ENCODE measurements at regions not wholly inside any gene's neighbourhood (a gene's known extent, or its start where the extent isn't known, plus 50 kb on each side); places are given as distances from the start of the nearest gene placed in this dataset.

DNA sequence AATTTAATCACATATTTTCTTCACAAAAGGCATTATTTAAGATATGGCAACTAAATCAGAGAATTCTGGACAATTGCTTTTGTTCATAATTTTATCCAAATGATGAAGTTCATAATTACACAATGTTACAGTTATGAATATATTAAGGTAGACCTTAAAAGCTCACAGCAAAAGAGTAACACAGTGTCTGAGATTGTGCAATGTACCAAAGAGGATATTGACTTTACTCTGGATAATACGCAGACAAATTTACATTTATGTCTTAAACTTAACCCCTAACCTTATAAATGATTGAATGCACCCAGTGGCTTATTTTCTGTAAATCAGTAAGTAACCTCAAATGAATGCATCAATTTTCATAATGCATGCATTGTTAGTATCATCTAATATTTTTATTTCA, 216.2 kb upstream of the SAMSN1 start:
- no peak for ATAC-seq
- in situ Hi-C loops (cut with MboI; ENCODE audit: low sequenced_read_pairs in 4 of 4) (no loop called here), intact Hi-C loops (cut with DNase I; ENCODE audit: low total_unique reads) (no loop called here)
- Histone ChIP-seq H3K4me3 (no peak overlapping the region), H3K36me3 (no peaks in the 10 kb centered on the region), H3K27me3 (peaks cover 0 to 3% (median 0%) of the 10 kb centered on the region in 3 donors), H3K9me3 (no peaks in the 10 kb centered on the region), H3K4me1 (no peaks in the 10 kb centered on the region), H3K27ac (no peak overlapping the region)
- no peak for DNase-seq
- TF ChIP-seq, protein P1, sequence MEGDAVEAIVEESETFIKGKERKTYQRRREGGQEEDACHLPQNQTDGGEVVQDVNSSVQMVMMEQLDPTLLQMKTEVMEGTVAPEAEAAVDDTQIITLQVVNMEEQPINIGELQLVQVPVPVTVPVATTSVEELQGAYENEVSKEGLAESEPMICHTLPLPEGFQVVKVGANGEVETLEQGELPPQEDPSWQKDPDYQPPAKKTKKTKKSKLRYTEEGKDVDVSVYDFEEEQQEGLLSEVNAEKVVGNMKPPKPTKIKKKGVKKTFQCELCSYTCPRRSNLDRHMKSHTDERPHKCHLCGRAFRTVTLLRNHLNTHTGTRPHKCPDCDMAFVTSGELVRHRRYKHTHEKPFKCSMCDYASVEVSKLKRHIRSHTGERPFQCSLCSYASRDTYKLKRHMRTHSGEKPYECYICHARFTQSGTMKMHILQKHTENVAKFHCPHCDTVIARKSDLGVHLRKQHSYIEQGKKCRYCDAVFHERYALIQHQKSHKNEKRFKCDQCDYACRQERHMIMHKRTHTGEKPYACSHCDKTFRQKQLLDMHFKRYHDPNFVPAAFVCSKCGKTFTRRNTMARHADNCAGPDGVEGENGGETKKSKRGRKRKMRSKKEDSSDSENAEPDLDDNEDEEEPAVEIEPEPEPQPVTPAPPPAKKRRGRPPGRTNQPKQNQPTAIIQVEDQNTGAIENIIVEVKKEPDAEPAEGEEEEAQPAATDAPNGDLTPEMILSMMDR (IDR thresholded peaks at IDR 0.05 in 4 of 5, conservative IDR thresholded peaks at IDR 0.05 in 1 of 5) = no peak
- no peak for TF ChIP-seq POLR2A (IDR thresholded peaks at IDR 0.05)

DNA sequence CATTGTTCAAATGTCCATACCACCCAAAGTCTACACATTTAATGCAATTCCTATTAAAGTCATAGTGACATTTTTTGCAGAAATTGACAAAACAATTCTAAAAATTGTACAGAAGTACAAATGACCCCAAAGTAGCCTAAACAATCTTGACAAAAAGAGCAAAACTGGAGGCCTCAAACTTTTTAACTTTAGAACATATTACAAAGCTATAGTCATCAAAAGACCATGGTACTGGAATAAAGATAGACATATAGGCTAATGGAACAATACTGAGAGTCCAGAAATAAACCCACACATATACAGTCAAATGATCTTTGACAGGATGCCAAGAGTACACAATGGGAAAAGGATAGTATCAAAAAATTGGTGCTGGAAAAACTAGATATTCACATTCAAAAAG, 213.2 kb upstream of the SAMSN1 start:
- DNase-seq = no peak
- no peaks in the 10 kb centered on the region for H3K36me3 ChIP-seq
- ATAC-seq = no peak
- intact Hi-C loops (cut with DNase I; ENCODE audit: low total_unique reads) = no loop called here
- peaks cover 0 to 3% (median 0%) of the 10 kb centered on the region in 3 donors for H3K27me3 ChIP-seq
- in situ Hi-C loops (cut with MboI; ENCODE audit: low sequenced_read_pairs in 4 of 4) = no loop called here
- no peak overlapping the region for H3K27ac ChIP-seq
- TF ChIP-seq POLR2A (IDR thresholded peaks at IDR 0.05) = no peak
- TF ChIP-seq, protein P1 (IDR thresholded peaks at IDR 0.05 in 4 of 5, conservative IDR thresholded peaks at IDR 0.05 in 1 of 5) = no peak
- no peaks in the 10 kb centered on the region for H3K4me1 ChIP-seq
- no peaks in the 10 kb centered on the region for H3K9me3 ChIP-seq
- no peak overlapping the region for H3K4me3 ChIP-seq

DNA sequence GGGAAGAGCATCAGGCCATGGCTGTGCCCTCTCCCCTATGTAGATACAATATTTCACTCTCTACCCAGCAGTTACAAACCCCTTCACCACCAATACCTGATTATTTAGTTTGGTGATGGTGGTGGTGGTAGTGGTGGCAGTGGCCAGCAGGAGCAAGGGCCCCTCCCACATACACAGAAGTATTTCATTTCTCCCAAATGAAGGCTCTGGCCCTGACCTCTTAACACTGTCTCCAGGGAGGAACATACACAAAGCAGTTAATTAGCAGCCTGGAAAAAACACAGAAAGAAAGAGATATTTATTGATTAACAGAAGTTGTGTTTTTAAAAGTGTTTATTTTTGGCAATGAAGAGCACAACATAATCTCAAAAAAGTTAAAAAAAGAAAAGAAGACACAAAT, 212.7 kb upstream of the SAMSN1 start:
- TF ChIP-seq, protein P1 (IDR thresholded peaks at IDR 0.05 in 4 of 5, conservative IDR thresholded peaks at IDR 0.05 in 1 of 5) = no peak
- TF ChIP-seq POLR2A (IDR thresholded peaks at IDR 0.05) = no peak
- Histone ChIP-seq H3K4me3 (no peak overlapping the region), H3K36me3 (no peaks in the 10 kb centered on the region), H3K4me1 (no peaks in the 10 kb centered on the region), H3K27ac (no peak overlapping the region), H3K27me3 (peaks cover 0 to 3% (median 0%) of the 10 kb centered on the region in 3 donors), H3K9me3 (no peaks in the 10 kb centered on the region)
- DNase-seq = no peak
- no peak for ATAC-seq
- in situ Hi-C loops (cut with MboI; ENCODE audit: low sequenced_read_pairs in 4 of 4) = no loop called here
- intact Hi-C loops (cut with DNase I; ENCODE audit: low total_unique reads) = no loop called here

DNA sequence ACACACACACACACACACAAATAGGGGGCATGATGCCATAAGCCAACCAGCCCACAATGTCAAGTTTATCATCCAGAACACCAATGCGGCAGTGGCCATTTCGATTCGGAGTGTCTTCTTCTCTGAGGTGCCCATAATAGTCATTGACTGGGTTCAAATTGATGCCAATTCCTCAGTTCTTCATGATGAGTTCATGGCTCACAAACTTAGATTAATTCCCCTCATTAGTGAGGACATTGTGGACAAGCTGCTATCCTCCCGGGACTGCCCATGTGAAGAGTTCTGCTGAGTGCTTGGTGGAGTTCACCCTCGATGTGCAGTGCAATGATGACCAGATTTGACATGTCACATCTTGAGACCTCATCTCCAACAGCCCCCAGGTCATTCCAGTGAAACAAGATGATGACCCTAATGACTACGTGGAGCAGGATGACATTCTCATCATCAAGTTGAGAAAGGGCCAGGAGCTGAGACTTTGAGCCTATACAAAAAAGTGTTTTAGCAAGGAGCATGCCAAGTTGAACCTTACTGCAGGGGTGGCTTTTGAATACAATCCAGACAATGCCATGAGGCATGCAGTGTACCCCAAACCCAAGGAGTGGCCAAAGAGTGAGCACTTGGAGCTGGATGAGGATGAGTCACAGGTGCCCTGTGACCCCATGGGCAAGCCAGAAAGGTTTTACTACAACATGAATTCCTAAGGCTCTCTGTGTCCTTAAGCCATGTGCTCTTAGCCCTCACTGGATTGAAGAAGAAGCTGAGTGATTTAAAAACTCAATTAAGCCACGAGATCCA, 211.6 kb upstream of the SAMSN1 start:
- TF ChIP-seq, protein P1 (IDR thresholded peaks at IDR 0.05 in 4 of 5, conservative IDR thresholded peaks at IDR 0.05 in 1 of 5) = no peak
- TF ChIP-seq POLR2A (IDR thresholded peaks at IDR 0.05) = no peak
- H3K4me1 ChIP-seq = no peaks in the 10 kb centered on the region
- H3K27me3 ChIP-seq = peaks cover 0 to 3% (median 0%) of the 10 kb centered on the region in 3 donors
- no peak overlapping the region for H3K4me3 ChIP-seq
- H3K9me3 ChIP-seq = no peaks in the 10 kb centered on the region
- in situ Hi-C loops (cut with MboI; ENCODE audit: low sequenced_read_pairs in 4 of 4) = no loop called here
- no peak for ATAC-seq
- H3K27ac ChIP-seq = no peak overlapping the region
- H3K36me3 ChIP-seq = no peaks in the 10 kb centered on the region
- DNase-seq = no peak
- intact Hi-C loops (cut with DNase I; ENCODE audit: low total_unique reads) = no loop called here
